ENCODE measurements at regions not wholly inside any gene's neighbourhood (a gene's known extent, or its start where the extent isn't known, plus 50 kb on each side); places are given as distances from the start of the nearest gene placed in this dataset.
"Not testable (repeated sequence)": the region's sequence is repeated elsewhere in the genome, so short reads cannot be mapped to it uniquely, and the experiment has no call there.

DNA sequence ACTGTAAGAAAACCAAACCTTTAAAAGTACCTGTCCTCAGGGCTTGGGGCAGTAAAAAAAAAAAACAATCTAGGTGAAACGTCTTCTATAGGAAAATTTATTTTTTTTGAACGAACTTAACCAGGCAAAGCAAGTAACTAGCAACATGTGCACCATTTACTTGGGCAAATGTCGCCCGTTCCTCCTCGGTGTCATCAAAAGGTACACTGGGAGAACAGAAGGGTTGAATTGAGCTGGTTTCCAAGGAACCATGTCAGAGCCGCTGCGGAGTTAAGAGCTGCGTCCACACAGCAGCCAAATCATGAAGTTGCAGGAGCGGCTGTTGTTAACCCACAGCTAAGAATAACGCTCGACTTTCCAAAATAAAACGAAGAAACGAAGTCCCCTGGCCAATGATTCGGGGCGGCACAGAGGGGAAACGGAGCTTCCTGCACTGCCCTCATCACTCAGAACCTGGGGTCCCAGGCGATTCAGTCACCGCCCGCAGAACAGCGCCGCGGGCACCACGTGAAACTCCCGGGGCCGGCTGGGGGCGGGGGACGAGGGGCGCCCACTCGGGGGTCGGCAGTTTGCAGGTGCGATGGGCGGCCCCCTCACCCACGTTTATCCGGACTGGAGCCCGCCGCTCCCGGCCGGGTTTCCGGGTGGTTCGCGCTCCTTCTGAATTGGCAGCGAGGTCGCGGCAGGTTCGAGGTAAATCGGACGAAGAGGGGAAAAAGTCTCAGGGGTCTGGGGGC is 53.6 kb upstream of the PLGLB1 start:
- H3K27ac ChIP-seq (ENCODE audit: low read length): peak overlapping the region; percentile 90
- ATAC-seq; H3K27me3 ChIP-seq (ENCODE audit: control insufficient read depth, insufficient read depth); intact Hi-C loops (cut with DNase I); H3K9me3 ChIP-seq (ENCODE audit: control insufficient read depth, low read length); H3K4me1 ChIP-seq (ENCODE audit: control insufficient read depth, insufficient read depth, low read length): not testable (repeated sequence)
- peak overlapping the region; percentile 80 for H3K4me3 ChIP-seq (ENCODE audit: low read length)
- peak; percentile 22 to 71 (median 54) for DNase-seq
- WGBS: under 1% methylated on average over 40 of the region's 47 CpGs

DNA sequence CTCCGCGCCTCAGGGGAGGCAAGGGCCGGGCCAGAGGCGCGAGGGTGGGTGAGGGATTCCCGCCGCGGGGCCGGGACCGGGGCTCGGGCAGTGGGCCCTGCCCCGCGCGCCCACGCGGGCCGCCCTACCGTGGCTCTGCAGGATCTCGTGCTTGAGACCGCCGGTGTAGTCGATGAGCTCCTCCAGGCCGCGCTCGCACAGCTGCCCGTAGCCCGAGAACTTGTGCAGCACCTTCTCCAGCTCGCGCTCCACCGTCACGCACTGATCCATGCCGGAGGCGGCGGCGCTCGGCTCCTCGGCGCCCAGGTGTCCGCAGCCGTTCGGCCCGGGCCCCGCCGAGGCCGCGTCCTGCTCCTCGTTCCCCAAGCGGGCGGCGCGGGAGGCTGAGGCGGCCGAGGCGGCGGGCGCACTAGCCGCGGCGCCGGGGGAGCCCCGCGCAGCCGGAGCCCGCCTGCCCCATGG is 54.2 kb upstream of the PLGLB1 start:
- intact Hi-C loops (cut with DNase I); H3K9me3 ChIP-seq (ENCODE audit: control insufficient read depth, low read length); H3K27me3 ChIP-seq (ENCODE audit: control insufficient read depth, insufficient read depth); H3K4me1 ChIP-seq (ENCODE audit: control insufficient read depth, insufficient read depth, low read length): not testable (repeated sequence)
- ATAC-seq (peak; percentile 4 to 6), DNase-seq (peak; percentile 43 to 82 (median 78))
- under 1% methylated on average over 51 of the region's 64 CpGs for WGBS
- H3K4me3 ChIP-seq (ENCODE audit: low read length): peak overlapping the region; percentile 80
- peak overlapping the region; percentile 90 for H3K27ac ChIP-seq (ENCODE audit: low read length)

DNA sequence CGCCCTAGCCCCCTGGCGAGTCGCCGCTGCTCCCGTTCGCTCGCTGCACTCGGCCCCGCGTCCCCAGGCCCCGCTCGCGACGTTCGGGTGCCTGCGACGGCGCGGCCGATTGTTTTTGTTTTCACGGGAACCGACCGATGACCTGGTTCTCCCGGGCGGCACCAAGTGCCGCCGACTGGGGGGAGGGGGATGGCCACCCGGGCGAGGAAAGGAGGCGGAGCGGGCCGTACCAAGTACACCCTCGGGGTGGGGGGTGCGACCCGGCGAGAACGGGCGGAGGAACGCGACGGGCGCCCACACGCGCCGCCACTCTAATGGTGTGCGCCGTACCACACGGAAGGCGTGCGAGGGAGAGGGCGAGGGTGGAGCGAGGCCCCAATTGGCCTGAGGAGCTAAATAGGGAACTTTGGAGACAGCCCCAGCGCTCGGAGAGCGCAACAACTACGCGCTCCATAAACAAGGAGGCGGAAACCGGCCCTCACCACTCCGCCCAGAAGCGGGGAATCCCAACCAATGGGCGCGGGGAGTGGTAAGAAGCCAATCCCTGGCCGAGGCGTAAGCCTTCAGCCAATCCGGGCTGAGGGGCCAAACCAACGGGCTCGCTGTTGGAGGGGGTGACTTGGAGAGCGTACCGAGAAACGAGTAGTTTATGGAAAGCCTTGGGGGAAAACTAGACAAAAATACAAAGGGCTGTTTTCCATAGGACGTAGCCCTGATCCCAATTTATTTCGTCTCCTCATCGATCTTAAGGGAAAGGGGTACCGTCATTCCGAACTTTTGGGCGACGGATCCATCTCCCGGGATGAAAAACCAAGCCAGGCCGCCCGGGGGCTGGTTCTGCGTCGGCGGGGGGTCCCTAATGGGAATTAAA is 54.8 kb upstream of the PLGLB1 start:
- Histone ChIP-seq H3K4me3 (ENCODE audit: low read length) (peak overlapping the region; percentile 80), H3K27ac (ENCODE audit: low read length) (peak overlapping the region; percentile 100)
- intact Hi-C loops (cut with DNase I); H3K4me1 ChIP-seq (ENCODE audit: control insufficient read depth, insufficient read depth, low read length); H3K9me3 ChIP-seq (ENCODE audit: control insufficient read depth, low read length); H3K27me3 ChIP-seq (ENCODE audit: control insufficient read depth, insufficient read depth): not testable (repeated sequence)
- ATAC-seq (peak; percentile 98 to 99), DNase-seq (peak; percentile 94 to 97 (median 97))
- under 1% methylated on average over 69 of the region's 84 CpGs for WGBS

DNA sequence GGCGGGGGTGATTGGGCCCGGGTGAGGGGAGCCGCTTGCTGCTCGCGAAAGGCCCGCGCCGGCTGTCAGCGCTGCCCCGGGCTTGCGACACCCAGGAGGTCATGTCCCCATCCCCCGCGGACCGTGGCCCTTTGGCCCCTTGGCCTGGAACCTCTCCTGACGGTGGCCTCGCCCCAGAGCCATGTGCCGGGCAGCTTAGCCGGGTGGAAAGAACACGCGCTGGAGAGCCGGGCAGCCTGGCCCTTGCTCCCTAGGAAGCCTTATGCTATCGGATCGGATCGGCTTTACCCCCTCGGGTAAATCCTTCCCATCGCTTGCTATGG is 55.4 kb upstream of the PLGLB1 start:
- H3K27me3 ChIP-seq (ENCODE audit: control insufficient read depth, insufficient read depth); H3K9me3 ChIP-seq (ENCODE audit: control insufficient read depth, low read length); intact Hi-C loops (cut with DNase I); DNase-seq; H3K4me1 ChIP-seq (ENCODE audit: control insufficient read depth, insufficient read depth, low read length): not testable (repeated sequence)
- WGBS: 10% methylated on average over 2 of the region's 26 CpGs
- H3K27ac ChIP-seq (ENCODE audit: low read length): peak overlapping the region; percentile 100
- peak overlapping the region; percentile 73 for H3K4me3 ChIP-seq (ENCODE audit: low read length)
- peak; percentile 64 to 70 for ATAC-seq

DNA sequence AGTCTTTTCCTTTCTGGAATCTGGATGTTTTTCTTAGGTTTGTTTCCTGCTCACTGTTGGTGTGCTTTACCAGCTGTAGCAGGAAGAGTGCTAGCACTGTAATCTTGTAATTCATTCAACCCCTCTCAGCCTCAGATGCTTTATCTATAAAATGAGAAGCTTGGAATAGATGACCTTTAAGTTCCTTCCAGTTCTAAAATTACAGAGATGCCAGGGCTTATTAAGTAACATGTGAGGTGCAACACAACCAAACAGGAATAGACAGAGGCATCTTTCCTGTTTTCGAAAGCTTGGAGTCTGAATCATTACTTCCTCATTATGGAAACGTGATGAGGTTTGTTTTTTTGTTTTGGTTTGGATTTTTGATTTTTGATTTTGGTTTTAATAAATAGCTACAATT is 60.1 kb upstream of the PLGLB1 start:
- no CpG with 5 or more reads among the region's 2 CpGs for WGBS
- H3K4me1 ChIP-seq (ENCODE audit: control insufficient read depth, insufficient read depth, low read length); H3K27me3 ChIP-seq (ENCODE audit: control insufficient read depth, insufficient read depth); H3K9me3 ChIP-seq (ENCODE audit: control insufficient read depth, low read length); DNase-seq; H3K4me3 ChIP-seq (ENCODE audit: low read length); intact Hi-C loops (cut with DNase I); H3K27ac ChIP-seq (ENCODE audit: low read length): not testable (repeated sequence)
- peak in 1 of 2 donors; percentile 20 for ATAC-seq

DNA sequence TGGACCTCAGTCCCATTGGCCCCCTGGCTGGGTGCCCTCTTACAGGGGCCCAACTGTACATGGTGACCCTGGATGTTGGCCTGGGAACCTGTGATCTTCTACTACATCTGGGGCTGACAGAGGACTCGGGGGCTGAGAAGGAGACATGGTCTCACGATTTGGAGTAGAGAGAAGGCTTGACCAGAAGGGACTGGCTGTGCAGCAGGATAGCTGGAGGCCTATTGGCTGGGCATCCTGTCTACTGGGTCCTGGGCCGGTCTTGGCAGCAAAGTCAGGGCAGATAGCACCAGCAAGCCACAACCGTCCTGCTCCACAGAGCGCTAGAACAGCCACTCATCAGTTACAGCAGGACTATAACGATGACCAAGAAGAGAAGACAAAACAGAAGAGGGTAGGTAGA is 66.4 kb upstream of the PLGLB1 start:
- peak in 1 of 2 donors; percentile 14 for ATAC-seq
- H3K4me1 ChIP-seq (ENCODE audit: control insufficient read depth, insufficient read depth, low read length); H3K27ac ChIP-seq (ENCODE audit: low read length); H3K27me3 ChIP-seq (ENCODE audit: control insufficient read depth, insufficient read depth); H3K4me3 ChIP-seq (ENCODE audit: low read length); H3K9me3 ChIP-seq (ENCODE audit: control insufficient read depth, low read length); DNase-seq; intact Hi-C loops (cut with DNase I): not testable (repeated sequence)
- 87% methylated on average over 6 of the region's 6 CpGs for WGBS

DNA sequence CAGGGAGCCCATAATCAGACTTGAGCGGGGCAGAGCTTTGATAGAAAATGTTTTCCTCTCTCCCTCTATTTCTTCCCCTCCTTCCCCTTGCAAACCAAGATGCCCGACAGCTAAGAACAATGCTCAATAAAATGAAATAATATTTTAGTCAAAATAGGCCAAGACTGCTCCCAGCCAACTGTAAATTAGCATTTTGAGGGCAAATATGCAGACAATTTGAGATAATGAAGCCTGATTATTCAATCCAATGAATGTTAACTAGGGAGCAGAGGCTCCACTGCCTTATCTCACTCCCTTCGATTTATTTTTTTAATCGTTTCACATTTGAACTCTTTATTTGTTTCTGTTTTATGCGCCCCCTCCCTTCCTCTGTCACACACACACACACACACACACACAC is 67.8 kb upstream of the PLGLB1 start:
- H3K27ac ChIP-seq (ENCODE audit: low read length); H3K27me3 ChIP-seq (ENCODE audit: control insufficient read depth, insufficient read depth); H3K4me1 ChIP-seq (ENCODE audit: control insufficient read depth, insufficient read depth, low read length); H3K9me3 ChIP-seq (ENCODE audit: control insufficient read depth, low read length); H3K4me3 ChIP-seq (ENCODE audit: low read length); intact Hi-C loops (cut with DNase I); DNase-seq; ATAC-seq: not testable (repeated sequence)
- 78% methylated on average over 2 of the region's 5 CpGs for WGBS

DNA sequence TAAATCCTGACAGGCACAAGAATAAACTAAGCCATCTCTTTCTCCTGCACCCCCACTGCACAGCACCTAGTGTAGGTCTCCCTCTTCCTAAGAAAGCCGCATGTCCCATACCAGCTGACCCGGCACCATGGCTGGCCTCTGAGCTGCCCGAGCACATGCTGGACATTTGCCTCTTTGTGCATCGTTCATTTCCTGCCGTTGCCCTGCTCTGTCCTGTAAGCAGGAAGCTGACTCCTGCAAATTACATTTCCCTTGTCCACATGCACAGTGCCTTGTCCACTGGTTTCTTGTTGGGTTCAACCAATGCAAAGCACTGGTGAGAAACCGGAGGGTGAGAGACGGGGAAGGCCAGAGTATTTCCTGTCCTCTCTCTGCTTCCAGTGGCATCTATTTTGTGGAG is 71.6 kb upstream of the PLGLB1 start:
- H3K27ac ChIP-seq (ENCODE audit: low read length); ATAC-seq; H3K4me3 ChIP-seq (ENCODE audit: low read length); DNase-seq; H3K9me3 ChIP-seq (ENCODE audit: control insufficient read depth, low read length); H3K27me3 ChIP-seq (ENCODE audit: control insufficient read depth, insufficient read depth); intact Hi-C loops (cut with DNase I); H3K4me1 ChIP-seq (ENCODE audit: control insufficient read depth, insufficient read depth, low read length): not testable (repeated sequence)
- 64% methylated on average over 3 of the region's 7 CpGs for WGBS

DNA sequence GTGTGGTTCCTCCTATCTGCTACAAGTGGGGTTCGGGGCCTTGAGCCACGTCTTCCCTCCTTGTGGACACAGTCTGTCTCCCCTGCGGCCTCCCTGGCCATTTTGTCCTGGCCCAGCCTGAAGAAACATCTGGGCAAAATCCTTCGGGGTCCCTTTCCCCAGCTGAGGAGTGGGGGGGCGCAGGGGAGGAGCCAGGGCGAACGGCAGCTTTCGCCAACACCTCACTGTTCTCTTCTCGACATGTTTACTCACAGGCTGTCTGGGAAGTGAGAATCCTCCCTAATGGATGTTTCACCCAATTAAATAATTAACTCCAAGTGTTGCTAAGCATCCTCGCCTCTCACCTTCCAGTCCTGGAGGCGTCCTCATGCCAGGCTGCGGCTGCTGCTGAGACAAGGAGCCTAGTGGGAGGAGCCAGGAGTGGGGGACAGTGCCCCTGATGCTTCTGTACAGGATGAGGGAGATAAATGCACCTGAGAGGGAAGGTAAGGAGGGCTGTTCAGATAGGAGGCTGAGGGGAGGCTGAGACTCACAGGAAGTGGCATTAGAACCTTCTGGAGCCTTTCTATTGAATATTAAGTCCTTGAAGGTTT is 72.4 kb upstream of the PLGLB1 start:
- H3K27ac ChIP-seq (ENCODE audit: low read length); ATAC-seq; DNase-seq; H3K27me3 ChIP-seq (ENCODE audit: control insufficient read depth, insufficient read depth); H3K9me3 ChIP-seq (ENCODE audit: control insufficient read depth, low read length); intact Hi-C loops (cut with DNase I); H3K4me3 ChIP-seq (ENCODE audit: low read length); H3K4me1 ChIP-seq (ENCODE audit: control insufficient read depth, insufficient read depth, low read length): not testable (repeated sequence)
- WGBS: 71% methylated on average over 6 of the region's 12 CpGs

DNA sequence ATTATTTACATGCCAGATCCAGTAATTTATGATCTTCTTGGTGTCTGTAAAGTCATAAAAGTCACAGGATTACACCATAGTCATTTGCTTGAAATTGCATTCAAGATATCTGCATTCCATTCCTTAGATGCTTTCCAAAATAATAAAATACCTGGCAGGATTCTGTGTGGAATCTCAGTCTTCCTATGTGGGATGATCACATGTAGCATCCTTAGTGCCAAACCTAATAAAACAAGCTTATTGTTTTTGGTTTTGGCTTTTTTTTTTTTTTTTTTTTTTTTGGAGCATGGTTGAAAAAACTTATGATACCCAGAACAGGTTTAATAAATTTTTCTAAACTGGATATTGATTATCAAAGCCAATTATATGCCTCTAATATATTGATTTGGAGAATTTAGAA is 74.2 kb upstream of the PLGLB1 start:
- H3K27ac ChIP-seq (ENCODE audit: low read length); H3K9me3 ChIP-seq (ENCODE audit: control insufficient read depth, low read length); H3K4me3 ChIP-seq (ENCODE audit: low read length); intact Hi-C loops (cut with DNase I); DNase-seq; H3K4me1 ChIP-seq (ENCODE audit: control insufficient read depth, insufficient read depth, low read length); ATAC-seq; H3K27me3 ChIP-seq (ENCODE audit: control insufficient read depth, insufficient read depth): not testable (repeated sequence)
